Endothelial cell of umbilical vein (primary cell): ENCODE measurements at regions not wholly inside any gene's neighbourhood (a gene's known extent, or its start where the extent isn't known, plus 50 kb on each side); places are given as distances from the start of the nearest gene placed in this dataset.

Source experiments
- BruUV-seq: library from RNA; stranded (reverse); fragments of 400-500 nt; replicated peaks from 2 replicates; lab custom pipeline; 2021; lab: Mats Ljungman, UMichigan
- CTCF ChIA-PET: fragments of 300-600, 350-600 bp; sonication (Branson Sonifier 250); formaldehyde crosslinking; loops from one replicate; lab custom pipeline; 2021; ENCODE audit warnings: antibody characterized with exemption, inconsistent platforms; lab: Charles Lee
- POLR2A ChIA-PET: fragments of 300-600, 350-600 bp; sonication (Branson Sonifier 250); formaldehyde crosslinking; loops from one replicate; lab custom pipeline; 2021; ENCODE audit warnings: antibody characterized with exemption, inconsistent platforms; lab: Charles Lee
- DNase-seq: peaks from one replicate; pipeline ENCODE4 v3.0.0-alpha.2; 2011; ENCODE audit warnings: low read depth, low spot score
- FAIRE-seq: peaks from 2 replicates; lab custom pipeline; 2011; peaks lifted over from hg19 to GRCh38; lab: Jason Lieb, UNC
- H2AFZ ChIP-seq: 2 replicates; pipeline ENCODE4 v1.6.0; 2012; ENCODE audit warnings: low read depth, low read length, control low read depth, inconsistent platforms
- H3K27ac ChIP-seq: 2 replicates; pipeline ENCODE4 v1.5.1; 2011; ENCODE audit warnings: low read depth, mild to moderate bottlenecking, control low read depth, low read length, moderate library complexity; ENCODE audit not compliant: insufficient read depth
- H3K27me3 ChIP-seq, 2 experiments: 2 replicates each; pipeline versions ENCODE4 v1.6.0 to v1.6.1; 2011; ENCODE audit warnings: low read length in 2 of 2, mixed read lengths in 1 of 2; ENCODE audit not compliant: control insufficient read depth in 2 of 2, insufficient read depth in 2 of 2
- H3K36me3 ChIP-seq, 2 experiments: 2 replicates in 1 of 2; 3 replicates in 1 of 2; pipeline ENCODE4 v1.5.1; 2011; ENCODE audit warnings: low read length in 2 of 2, mild to moderate bottlenecking in 1 of 2, moderate library complexity in 1 of 2; ENCODE audit not compliant: control insufficient read depth in 2 of 2, insufficient read depth in 2 of 2; ENCODE audit errors: extremely low read depth in 1 of 2
- H3K4me1 ChIP-seq: 3 replicates; pipeline ENCODE4 v1.5.1; 2011; ENCODE audit warnings: mild to moderate bottlenecking, low read length; ENCODE audit not compliant: control insufficient read depth, insufficient read depth; ENCODE audit errors: extremely low read depth
- H3K4me2 ChIP-seq: 2 replicates; pipeline ENCODE4 v1.6.1; 2011; ENCODE audit warnings: low read length, control low read depth, mixed read lengths; ENCODE audit not compliant: insufficient read depth
- H3K4me3 ChIP-seq, 3 experiments: fragments of 200-600 bp in 1 of 3; sonication (generic), shearing (Covaris generic) in 1 of 3; replicated peaks in 1 of 3; 2 replicates each; pipeline ENCODE4 v1.5.1; 2011 to 2016; ENCODE audit warnings: control low read depth in 3 of 3, low read length in 3 of 3, mild to moderate bottlenecking in 2 of 3, inconsistent platforms in 1 of 3, low read depth in 1 of 3, moderate library complexity in 1 of 3; ENCODE audit not compliant: insufficient read depth in 1 of 3
- H3K79me2 ChIP-seq: 2 replicates; pipeline ENCODE4 v1.6.0; 2012; ENCODE audit warnings: low read length, inconsistent platforms; ENCODE audit not compliant: control insufficient read depth, insufficient read depth
- H3K9ac ChIP-seq: replicated peaks from 2 replicates; pipeline ENCODE3; 2011; ENCODE audit warnings: low read length, control low read depth; ENCODE audit not compliant: insufficient read depth; ENCODE audit errors: extremely low read depth
- H3K9me1 ChIP-seq: replicated peaks from 3 replicates; pipeline ENCODE4 v1.6.0; 2011; ENCODE audit warnings: mild to moderate bottlenecking, low read length; ENCODE audit not compliant: control insufficient read depth, insufficient read depth; ENCODE audit errors: extremely low read depth
- H3K9me3 ChIP-seq: replicated peaks from 2 replicates; pipeline ENCODE4 v1.5.1; 2012; ENCODE audit warnings: low read length, inconsistent platforms; ENCODE audit not compliant: control insufficient read depth, insufficient read depth
- H4K20me1 ChIP-seq: replicated peaks from 2 replicates; pipeline ENCODE3; 2011; ENCODE audit warnings: mild to moderate bottlenecking, low read length; ENCODE audit not compliant: control insufficient read depth, insufficient read depth; ENCODE audit errors: extremely low read depth
- EZH2 ChIP-seq: IDR thresholded peaks from 2 replicates; pipeline ENCODE4 v1.6.1; 2012; ENCODE audit warnings: borderline replicate concordance, low read depth, mild to moderate bottlenecking, moderate library complexity, low read length, inconsistent platforms; ENCODE audit not compliant: severe bottlenecking
- FOS ChIP-seq: IDR thresholded peaks from 2 replicates; pipeline ENCODE4 v1.6.1; 2011; ENCODE audit warnings: mild to moderate bottlenecking, low read length, moderate library complexity, borderline replicate concordance; ENCODE audit not compliant: insufficient read depth
- GATA2 ChIP-seq: IDR thresholded peaks from 2 replicates; pipeline ENCODE4 v1.7.0; 2011; ENCODE audit warnings: low read depth, mild to moderate bottlenecking, moderate library complexity, mixed read lengths, low read length; ENCODE audit not compliant: insufficient read length, insufficient read depth
- JUN ChIP-seq: IDR thresholded peaks from 2 replicates; pipeline ENCODE4 v1.6.1; 2011; ENCODE audit warnings: borderline replicate concordance, low read depth; ENCODE audit not compliant: insufficient read length, insufficient read depth
- POLR2A ChIP-seq: IDR thresholded peaks from 2 replicates; pipeline ENCODE4 v1.6.1; 2012; ENCODE audit warnings: low read depth, mild to moderate bottlenecking, control low read depth, low read length
- POLR2AphosphoS5 ChIP-seq: IDR thresholded peaks from 2 replicates; pipeline ENCODE4 v1.6.1; 2012; ENCODE audit warnings: low read depth, mild to moderate bottlenecking, control low read depth, low read length, moderate library complexity; ENCODE audit not compliant: insufficient read depth
- dilution Hi-C: fragments of 300-500 bp; cut with MboI; formaldehyde crosslinking; loops from one replicate; pipeline ENCODE4 v1.15.0; 2019; ENCODE audit warnings: low sequenced_read_pairs; ENCODE audit not compliant: extremely low pct_ligation_motif_present
- intact Hi-C: fragments of 100-400 bp; cut with micrococcal nuclease; formaldehyde crosslinking; loops from one replicate; pipeline ENCODE4 v1.10.0; 2022
- TF ChIP-seq, protein P1 (sequence below): IDR thresholded peaks from 2 replicates; pipeline ENCODE4 v1.6.1; 2011; ENCODE audit not compliant: insufficient read depth, insufficient read length
- TF ChIP-seq, protein P2 (sequence below), 2 donors: IDR thresholded peaks; 1 replicate in 1 of 2; 2 replicates in 1 of 2; pipeline ENCODE4 v1.5.1; 2011; ENCODE audit warnings: low read length in 2 of 2, mild to moderate bottlenecking in 2 of 2, moderate library complexity in 2 of 2, control low read depth in 1 of 2, inconsistent platforms in 1 of 2, low read depth in 1 of 2; ENCODE audit not compliant: insufficient read depth in 1 of 2; ENCODE audit errors: extremely low read depth in 1 of 2

DNA sequence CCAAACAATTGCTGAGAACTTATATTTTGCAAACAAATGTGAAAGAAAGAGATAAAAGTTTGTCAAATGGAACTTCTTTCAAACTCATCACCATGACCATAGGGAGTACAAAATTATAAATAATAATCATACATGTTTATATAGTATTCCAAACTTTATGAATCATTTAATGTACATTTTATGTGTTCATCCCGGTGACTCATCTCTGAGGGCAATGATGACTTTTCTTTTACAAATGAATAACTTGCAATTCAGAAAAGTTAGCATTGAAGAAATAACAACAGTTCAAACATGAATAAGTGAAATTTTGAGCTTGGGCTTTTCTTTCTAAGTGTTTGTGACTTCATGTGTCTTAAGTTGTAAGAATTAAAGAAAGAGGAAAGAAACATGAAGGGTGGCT lies 66.3 kb upstream of the CDH8 start:
- H2AFZ ChIP-seq, result no peak overlapping the region
- no peaks in the 10 kb centered on the region for H3K4me1 ChIP-seq
- TF ChIP-seq, protein P1, sequence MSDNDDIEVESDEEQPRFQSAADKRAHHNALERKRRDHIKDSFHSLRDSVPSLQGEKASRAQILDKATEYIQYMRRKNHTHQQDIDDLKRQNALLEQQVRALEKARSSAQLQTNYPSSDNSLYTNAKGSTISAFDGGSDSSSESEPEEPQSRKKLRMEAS, result no peak
- TF ChIP-seq POLR2A (no peak), GATA2 (no peak), FOS (no peak), POLR2AphosphoS5 (no peak), EZH2 (no peak), JUN (no peak)
- TF ChIP-seq, protein P2, sequence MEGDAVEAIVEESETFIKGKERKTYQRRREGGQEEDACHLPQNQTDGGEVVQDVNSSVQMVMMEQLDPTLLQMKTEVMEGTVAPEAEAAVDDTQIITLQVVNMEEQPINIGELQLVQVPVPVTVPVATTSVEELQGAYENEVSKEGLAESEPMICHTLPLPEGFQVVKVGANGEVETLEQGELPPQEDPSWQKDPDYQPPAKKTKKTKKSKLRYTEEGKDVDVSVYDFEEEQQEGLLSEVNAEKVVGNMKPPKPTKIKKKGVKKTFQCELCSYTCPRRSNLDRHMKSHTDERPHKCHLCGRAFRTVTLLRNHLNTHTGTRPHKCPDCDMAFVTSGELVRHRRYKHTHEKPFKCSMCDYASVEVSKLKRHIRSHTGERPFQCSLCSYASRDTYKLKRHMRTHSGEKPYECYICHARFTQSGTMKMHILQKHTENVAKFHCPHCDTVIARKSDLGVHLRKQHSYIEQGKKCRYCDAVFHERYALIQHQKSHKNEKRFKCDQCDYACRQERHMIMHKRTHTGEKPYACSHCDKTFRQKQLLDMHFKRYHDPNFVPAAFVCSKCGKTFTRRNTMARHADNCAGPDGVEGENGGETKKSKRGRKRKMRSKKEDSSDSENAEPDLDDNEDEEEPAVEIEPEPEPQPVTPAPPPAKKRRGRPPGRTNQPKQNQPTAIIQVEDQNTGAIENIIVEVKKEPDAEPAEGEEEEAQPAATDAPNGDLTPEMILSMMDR (IDR thresholded peaks at IDR 0.05; ENCODE audit: extremely low read depth in 1 of 2, insufficient read depth in 1 of 2, low read depth in 1 of 2, low read length in 2 of 2), result no peak
- no peak overlapping the region for H3K4me2 ChIP-seq
- no TSS peak for BruUV-seq
- H3K27me3 ChIP-seq, result no peaks in the 10 kb centered on the region
- ChIA-PET POLR2A (no interaction called here), CTCF (no interaction called here)
- H3K27ac ChIP-seq, result no peak overlapping the region
- DNase-seq (no peak), FAIRE-seq (no peak)
- no peak overlapping the region for H3K4me3 ChIP-seq
- no peak overlapping the region for H3K9ac ChIP-seq
- H3K9me1 ChIP-seq, result no peaks in the 10 kb centered on the region
- no peaks in the 10 kb centered on the region for H3K79me2 ChIP-seq
- H4K20me1 ChIP-seq, result no peaks in the 10 kb centered on the region
- dilution Hi-C loops, result no loop called here
- H3K36me3 ChIP-seq, result no peaks in the 10 kb centered on the region
- peaks cover 7% of the 10 kb centered on the region for H3K9me3 ChIP-seq
- intact Hi-C loops, result no loop called here
